SK-N-MC (cell line): ENCODE measurements at regions not wholly inside any gene's neighbourhood (a gene's known extent, or its start where the extent isn't known, plus 50 kb on each side); places are given as distances from the start of the nearest gene placed in this dataset.
"Not testable (repeated sequence)": the region's sequence is repeated elsewhere in the genome, so short reads cannot be mapped to it uniquely, and the experiment has no call there.

Source experiments
- EZH2 ChIP-seq: fragments of 200-600 bp; sonication (generic); IDR thresholded peaks from one replicate; pipeline ENCODE4 v1.6.1; 2017; ENCODE audit warnings: antibody characterized with exemption
- POLR2AphosphoS5 ChIP-seq: IDR thresholded peaks from 2 replicates; pipeline ENCODE4 v1.6.1; 2012; ENCODE audit warnings: mild to moderate bottlenecking, low read depth, low read length, borderline replicate concordance

DNA sequence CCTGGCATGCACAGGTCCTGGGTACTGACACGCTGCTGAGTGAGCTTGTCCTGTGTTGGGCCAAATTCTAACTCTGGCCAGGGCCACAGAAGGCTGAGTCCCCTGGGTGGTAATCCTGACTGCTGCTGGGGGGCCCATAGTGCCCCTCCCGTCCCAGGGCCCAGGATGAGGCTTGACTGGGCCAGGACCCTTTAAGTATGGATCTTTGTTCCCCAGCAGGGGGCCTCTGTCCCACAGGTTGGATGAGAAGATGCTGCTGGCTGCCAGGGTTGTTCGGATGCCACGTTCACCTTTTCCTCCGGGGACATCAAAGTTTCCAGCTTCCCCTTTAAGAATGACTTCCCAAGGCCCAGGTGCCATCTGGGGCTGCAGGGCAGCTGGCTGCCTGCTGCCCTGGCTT is 114.2 kb upstream of the CTSV start:
- TF ChIP-seq EZH2, POLR2AphosphoS5: not testable (repeated sequence)
